ENCODE measurements at regions not wholly inside any gene's neighbourhood (a gene's known extent, or its start where the extent isn't known, plus 50 kb on each side); places are given as distances from the start of the nearest gene placed in this dataset.
A peak's percentile ranks its signal among the peaks of the same experiment; 100 is the strongest.
"Not testable (repeated sequence)": the region's sequence is repeated elsewhere in the genome, so short reads cannot be mapped to it uniquely, and the experiment has no call there.

GRCh38 chr18:7178568-7178967 is 52.3 kb upstream of the LRRC30 start:
- WGBS: 90% methylated on average over 21 of the region's 21 CpGs
- H3K36me3 ChIP-seq (ENCODE audit: insufficient read depth); H3K4me3 ChIP-seq (ENCODE audit: low read depth, low read length); H3K4me1 ChIP-seq (ENCODE audit: insufficient read depth); DNase-seq (ENCODE audit: extremely low spot score); H3K27ac ChIP-seq (ENCODE audit: low read depth): not testable (repeated sequence)

- Histone ChIP-seq H3K36me3 (ENCODE audit: insufficient read depth) (no peaks in the 10 kb centered on the region), H3K4me1 (ENCODE audit: insufficient read depth) (no peaks in the 10 kb centered on the region), H3K27ac (ENCODE audit: low read depth) (no peak overlapping the region), H3K4me3 (ENCODE audit: low read depth, low read length) (no peak overlapping the region)
- 46% methylated on average over 4 of the region's 4 CpGs for WGBS
- DNase-seq (ENCODE audit: extremely low spot score): peak; percentile 28
Measured at GRCh38 chr18:7177116-7177744, 53.7 kb upstream of the LRRC30 start.

DNA sequence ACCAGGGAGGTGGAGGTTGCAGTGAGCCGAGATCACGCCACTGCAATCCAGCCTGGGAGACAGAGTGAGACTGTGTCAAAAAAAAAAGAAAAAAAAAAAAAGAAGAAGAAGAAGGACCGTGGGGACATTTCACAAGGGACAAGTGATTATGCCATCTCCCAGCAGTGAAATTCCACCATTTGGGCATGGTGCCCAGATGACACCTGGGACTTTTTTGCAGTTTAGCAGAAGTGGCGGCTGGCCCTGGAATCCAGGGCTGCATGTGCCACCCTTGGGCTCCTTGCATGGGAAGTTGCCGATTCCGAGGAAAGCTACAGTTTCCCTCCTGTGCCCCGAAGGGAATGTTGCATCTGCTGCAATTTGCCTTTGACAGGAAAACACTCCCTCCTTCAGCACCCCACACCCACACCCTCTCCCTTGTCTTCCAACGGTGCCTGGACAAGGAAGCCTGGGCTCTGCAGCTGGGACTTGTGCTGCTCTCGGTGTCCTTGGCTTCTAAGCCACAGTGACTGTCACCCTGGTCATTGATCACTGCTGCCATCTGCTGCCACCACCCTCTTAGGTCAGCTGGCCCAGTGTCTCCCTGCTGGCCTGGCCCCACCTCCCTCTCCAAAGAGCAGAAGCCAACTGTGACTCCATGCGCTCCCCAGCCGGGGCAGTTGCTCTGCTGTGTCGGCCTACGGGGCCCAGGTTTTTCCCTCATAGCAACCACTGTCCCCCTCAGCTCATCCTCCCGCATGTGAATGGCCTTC is 56.4 kb upstream of the LRRC30 start:
- no peaks in the 10 kb centered on the region for H3K36me3 ChIP-seq (ENCODE audit: insufficient read depth)
- no peak overlapping the region for H3K27ac ChIP-seq (ENCODE audit: low read depth)
- DNase-seq (ENCODE audit: extremely low spot score): no peak
- 87% methylated on average over 14 of the region's 14 CpGs for WGBS
- no peaks in the 10 kb centered on the region for H3K4me1 ChIP-seq (ENCODE audit: insufficient read depth)
- no peak overlapping the region for H3K4me3 ChIP-seq (ENCODE audit: low read depth, low read length)

GRCh38 chr18:7173216-7173615 is 55.6 kb upstream of the LAMA1 start:
- Histone ChIP-seq H3K4me1 (ENCODE audit: insufficient read depth) (no peaks in the 10 kb centered on the region), H3K36me3 (ENCODE audit: insufficient read depth) (no peaks in the 10 kb centered on the region), H3K4me3 (ENCODE audit: low read depth, low read length) (no peak overlapping the region), H3K27ac (ENCODE audit: low read depth) (no peak overlapping the region)
- no peak for DNase-seq (ENCODE audit: extremely low spot score)
- 90% methylated on average over 15 of the region's 15 CpGs for WGBS

DNA sequence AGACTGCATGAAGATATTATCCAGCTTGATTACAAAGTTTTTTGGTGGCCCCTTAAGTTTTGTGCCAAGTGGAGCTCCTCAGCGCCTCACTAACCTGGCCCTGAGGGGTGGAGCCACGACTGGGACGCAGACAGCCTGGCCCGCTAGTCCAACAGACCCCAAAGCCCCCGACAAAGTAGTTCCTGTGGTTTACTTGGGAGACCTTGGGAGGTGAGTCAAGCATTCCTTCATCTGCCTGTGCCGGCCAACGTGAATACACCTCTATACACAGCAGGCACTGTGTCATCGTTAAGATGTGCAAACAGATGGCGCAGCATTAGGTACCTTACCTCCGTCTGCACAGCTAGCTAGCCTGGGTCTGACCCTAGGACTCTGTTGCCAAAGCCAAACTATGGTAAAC is 55.0 kb upstream of the LAMA1 start:
- Histone ChIP-seq H3K4me1 (ENCODE audit: insufficient read depth) (no peaks in the 10 kb centered on the region), H3K36me3 (ENCODE audit: insufficient read depth) (no peaks in the 10 kb centered on the region), H3K27ac (ENCODE audit: low read depth) (no peak overlapping the region), H3K4me3 (ENCODE audit: low read depth, low read length) (no peak overlapping the region)
- 71% methylated on average over 10 of the region's 10 CpGs for WGBS
- no peak for DNase-seq (ENCODE audit: extremely low spot score)

DNA sequence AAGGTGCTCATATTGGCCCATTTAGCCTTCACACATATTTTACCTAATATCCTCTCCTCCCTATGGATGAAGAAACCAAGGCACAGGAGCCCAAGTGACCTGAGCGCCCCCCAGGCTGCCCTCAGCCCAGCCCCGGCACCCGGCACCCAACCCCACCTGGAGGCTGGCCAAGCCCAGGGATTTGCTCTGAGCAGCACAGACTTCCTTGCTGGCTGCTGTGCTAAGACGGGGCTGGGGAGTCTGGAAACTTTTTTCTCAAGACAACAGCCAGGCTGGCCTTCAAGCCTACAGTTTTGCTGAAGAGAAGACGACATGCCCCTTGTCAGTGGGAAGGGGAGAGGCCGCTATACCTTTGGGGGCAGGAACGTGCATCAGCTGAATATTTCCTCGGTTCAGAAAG is 52.7 kb upstream of the LAMA1 start:
- DNase-seq (ENCODE audit: extremely low spot score): no peak
- Histone ChIP-seq H3K4me3 (ENCODE audit: low read depth, low read length) (no peak overlapping the region), H3K4me1 (ENCODE audit: insufficient read depth) (no peaks in the 10 kb centered on the region), H3K36me3 (ENCODE audit: insufficient read depth) (no peaks in the 10 kb centered on the region), H3K27ac (ENCODE audit: low read depth) (no peak overlapping the region)
- WGBS: 48% methylated on average over 8 of the region's 8 CpGs

DNA sequence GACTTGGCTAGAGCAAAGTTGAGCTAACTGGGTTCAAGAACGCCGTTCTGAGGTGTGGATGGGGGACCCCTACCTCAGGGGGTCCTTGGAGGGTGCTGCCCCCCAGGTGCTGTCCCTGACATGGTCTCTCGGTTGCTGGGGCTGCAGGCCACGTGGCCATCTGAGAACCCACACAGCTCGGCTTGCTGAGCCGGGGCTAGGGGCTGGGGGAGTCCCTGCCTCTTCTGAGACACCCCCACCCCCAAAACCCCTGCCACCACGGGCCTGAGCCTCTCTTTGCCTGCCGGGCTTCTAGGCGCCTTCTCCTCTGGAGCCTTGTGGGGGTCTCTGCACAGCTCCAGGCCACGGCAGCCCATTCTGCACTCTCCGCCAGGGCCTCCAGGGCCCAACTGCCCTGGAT is 52.0 kb upstream of the LAMA1 start:
- DNase-seq (ENCODE audit: extremely low spot score): no peak
- H3K36me3 ChIP-seq (ENCODE audit: insufficient read depth): no peaks in the 10 kb centered on the region
- 86% methylated on average over 11 of the region's 11 CpGs for WGBS
- H3K4me3 ChIP-seq (ENCODE audit: low read depth, low read length): no peak overlapping the region
- H3K4me1 ChIP-seq (ENCODE audit: insufficient read depth): no peaks in the 10 kb centered on the region
- no peak overlapping the region for H3K27ac ChIP-seq (ENCODE audit: low read depth)

GRCh38 chr18:7168408-7168807 is 50.8 kb upstream of the LAMA1 start:
- no peaks in the 10 kb centered on the region for H3K4me1 ChIP-seq (ENCODE audit: insufficient read depth)
- no peak overlapping the region for H3K4me3 ChIP-seq (ENCODE audit: low read depth, low read length)
- WGBS: 82% methylated on average over 7 of the region's 7 CpGs
- no peaks in the 10 kb centered on the region for H3K36me3 ChIP-seq (ENCODE audit: insufficient read depth)
- no peak for DNase-seq (ENCODE audit: extremely low spot score)
- H3K27ac ChIP-seq (ENCODE audit: low read depth): no peak overlapping the region

Data from urinary bladder (tissue), 3 donors.